ENCODE measurements at regions not wholly inside any gene's neighbourhood (a gene's known extent, or its start where the extent isn't known, plus 50 kb on each side); places are given as distances from the start of the nearest gene placed in this dataset.
A peak's percentile ranks its signal among the peaks of the same experiment; 100 is the strongest.

- no peak overlapping the region for H3K27ac ChIP-seq
- intact Hi-C loops (cut with DNase I) = no loop called here
- no peak for ATAC-seq
- no peaks in the 10 kb centered on the region for H3K9me3 ChIP-seq
- WGBS (ENCODE audit: insufficient coverage, low coverage, low lambda C conversion rate, missing lambda C conversion rate) = 86% methylated on average over 1 of the region's 1 CpG
- H3K4me1 ChIP-seq = no peaks in the 10 kb centered on the region
- H3K4me3 ChIP-seq = no peak overlapping the region
- no peak for DNase-seq
- no peak for TF ChIP-seq POLR2A (IDR thresholded peaks at IDR 0.05)
- TF ChIP-seq CTCF (IDR thresholded peaks at IDR 0.05) = no peak
- H3K27me3 ChIP-seq = no peaks in the 10 kb centered on the region
- no peaks in the 10 kb centered on the region for H3K36me3 ChIP-seq
Observed at GRCh38 chr10:84087202-84087601, 52.1 kb upstream of the GHITM start.

- intact Hi-C loops (cut with DNase I) = no loop called here
Observed at GRCh38 chr10:84088626-84089025, 50.7 kb upstream of the GHITM start.

GRCh38 chr10:84089162-84089561, 50.1 kb upstream of the GHITM start:
- no peak overlapping the region for H3K4me3 ChIP-seq
- no peak overlapping the region for H3K27ac ChIP-seq
- no peaks in the 10 kb centered on the region for H3K36me3 ChIP-seq
- H3K27me3 ChIP-seq = no peaks in the 10 kb centered on the region
- ATAC-seq = no peak
- H3K9me3 ChIP-seq = no peaks in the 10 kb centered on the region
- intact Hi-C loops (cut with DNase I) = no loop called here
- DNase-seq = no peak
- H3K4me1 ChIP-seq = no peaks in the 10 kb centered on the region
- TF ChIP-seq POLR2A (IDR thresholded peaks at IDR 0.05) (no peak), CTCF (IDR thresholded peaks at IDR 0.05) (no peak)
- 52% methylated on average over 2 of the region's 2 CpGs for WGBS (ENCODE audit: insufficient coverage, low coverage, low lambda C conversion rate, missing lambda C conversion rate)

More at GRCh38 chr10:84088626-84089025, 50.7 kb upstream of the GHITM start:
- peak in 2 of 4 donors; percentile 28 to 49 for ATAC-seq
- Histone ChIP-seq H3K4me3 (no peak overlapping the region), H3K4me1 (no peaks in the 10 kb centered on the region), H3K36me3 (no peaks in the 10 kb centered on the region), H3K9me3 (no peaks in the 10 kb centered on the region), H3K27me3 (no peaks in the 10 kb centered on the region), H3K27ac (no peak overlapping the region)
- TF ChIP-seq POLR2A (IDR thresholded peaks at IDR 0.05) (no peak), CTCF (IDR thresholded peaks at IDR 0.05) (no peak)
- 19% methylated on average over 2 of the region's 2 CpGs for WGBS (ENCODE audit: insufficient coverage, low coverage, low lambda C conversion rate, missing lambda C conversion rate)
- DNase-seq = no peak

Small RNAs in the stretch of these regions (small RNA-seq; reads per million reads assigned to genes)
- gene RNU1-65P (0 reads per million in 2 experiments), gene RNU6-129P (0 reads per million in 2 experiments), gene RNU6-478P (0 reads per million in 2 experiments)
